ENCODE measurements at regions not wholly inside any gene's neighbourhood (a gene's known extent, or its start where the extent isn't known, plus 50 kb on each side); places are given as distances from the start of the nearest gene placed in this dataset.
"Not testable (repeated sequence)": the region's sequence is repeated elsewhere in the genome, so short reads cannot be mapped to it uniquely, and the experiment has no call there.

DNA sequence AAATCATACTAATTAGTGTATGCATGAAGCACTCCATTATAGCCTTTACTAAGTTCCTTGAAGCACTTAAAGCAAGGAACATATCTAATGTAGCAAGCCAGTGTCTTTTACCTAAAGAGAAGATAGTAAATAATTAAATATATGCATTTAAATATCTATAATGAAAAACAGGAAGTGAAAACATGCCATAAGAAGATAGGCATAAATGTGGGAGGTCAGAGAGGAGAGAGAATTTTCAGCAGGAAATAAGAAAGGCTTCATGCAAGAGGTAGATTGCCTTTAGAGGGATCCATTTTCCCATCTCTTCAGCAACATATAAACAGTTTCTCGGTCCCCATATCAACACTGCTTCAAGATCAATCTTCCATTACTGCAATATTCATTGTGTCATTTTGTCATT, 599.8 kb downstream of the FRK start:
- no peak for TF ChIP-seq CTCF (IDR thresholded peaks at IDR 0.05; ENCODE audit: low read depth, low read length, missing control alignments)
- DNase-seq (ENCODE audit: extremely low read depth, low read depth), result no peak

GRCh38 chr6:115456848-115457247, 603.8 kb downstream of the FRK start:
- TF ChIP-seq CTCF (IDR thresholded peaks at IDR 0.05; ENCODE audit: low read depth, low read length, missing control alignments), result no peak
- DNase-seq (ENCODE audit: extremely low read depth, low read depth), result no peak
- no peak overlapping the region for H3K4me3 ChIP-seq (replicated peaks; ENCODE audit: low read depth, low read length)

More for the DNA sequence above, 599.8 kb downstream of the FRK start:
- H3K4me3 ChIP-seq (replicated peaks; ENCODE audit: low read depth, low read length), result no peak overlapping the region

DNA sequence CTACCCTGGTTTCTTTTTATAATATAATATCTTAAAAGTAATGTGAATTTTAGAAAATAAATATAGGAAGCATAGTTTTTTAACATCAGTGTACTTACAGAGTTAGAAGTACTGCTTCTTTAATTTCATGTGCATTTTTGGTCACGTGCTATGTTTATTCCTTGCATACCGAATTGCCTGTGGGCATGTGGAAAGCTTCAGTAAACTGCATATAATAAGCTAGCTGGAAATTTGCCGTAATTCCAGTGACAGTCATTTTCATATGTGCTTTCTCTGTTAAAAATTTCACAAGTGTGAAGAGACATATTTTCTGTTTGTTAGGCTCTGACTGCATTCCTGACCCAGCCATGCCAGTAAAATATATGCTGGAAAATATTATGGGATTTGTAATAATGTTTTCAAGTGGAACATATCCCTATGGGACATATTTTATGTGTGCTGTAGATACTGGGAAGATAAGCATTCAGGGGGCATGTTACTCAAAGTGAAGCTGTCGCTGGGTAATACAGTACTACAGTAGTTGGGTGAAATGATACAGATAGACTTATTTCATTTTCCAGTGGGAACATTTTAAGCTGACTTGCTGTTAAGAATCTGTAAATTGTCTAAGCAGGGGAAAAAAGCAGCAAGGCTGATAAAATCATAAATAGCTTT, 616.7 kb downstream of the FRK start:
- TF ChIP-seq CTCF (IDR thresholded peaks at IDR 0.05; ENCODE audit: low read depth, low read length, missing control alignments), result no peak
- no peak overlapping the region for H3K4me3 ChIP-seq (replicated peaks; ENCODE audit: low read depth, low read length)
- DNase-seq (ENCODE audit: extremely low read depth, low read depth), result no peak

DNA sequence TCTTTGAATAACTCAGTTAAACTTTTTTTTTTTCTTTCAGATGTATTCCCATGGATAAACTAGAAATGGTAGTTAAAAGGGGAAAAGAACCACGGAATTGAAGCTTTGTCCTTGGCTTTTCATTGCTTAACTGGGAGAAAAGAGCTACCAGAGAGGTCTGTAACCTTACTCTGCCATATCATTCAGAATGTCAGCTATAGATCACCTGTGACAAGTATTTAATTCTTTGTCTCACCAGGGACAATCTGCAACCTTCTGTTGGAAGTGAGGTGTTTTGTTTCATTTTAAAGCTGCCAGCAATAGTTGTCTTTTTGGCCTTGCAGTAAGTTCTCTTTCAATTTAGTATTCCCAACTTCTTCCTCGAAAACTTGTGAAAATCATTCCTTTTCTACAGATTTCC, 618.4 kb downstream of the FRK start:
- DNase-seq (ENCODE audit: extremely low read depth, low read depth), result no peak
- no peak for TF ChIP-seq CTCF (IDR thresholded peaks at IDR 0.05; ENCODE audit: low read depth, low read length, missing control alignments)
- H3K4me3 ChIP-seq (replicated peaks; ENCODE audit: low read depth, low read length), result no peak overlapping the region

- no peak for TF ChIP-seq CTCF (IDR thresholded peaks at IDR 0.05; ENCODE audit: low read depth, low read length, missing control alignments)
- peak; percentile 1 for DNase-seq (ENCODE audit: extremely low read depth, low read depth)
Measured at GRCh38 chr6:115441651-115442050, 619.0 kb downstream of the FRK start.

GRCh38 chr6:115415378-115415777, 645.3 kb downstream of the FRK start:
- no peak for DNase-seq (ENCODE audit: extremely low read depth, low read depth)
- no peak overlapping the region for H3K4me3 ChIP-seq (replicated peaks; ENCODE audit: low read depth, low read length)
- TF ChIP-seq CTCF (IDR thresholded peaks at IDR 0.05; ENCODE audit: low read depth, low read length, missing control alignments), result no peak

More at GRCh38 chr6:115441651-115442050, 619.0 kb downstream of the FRK start:
- no peak overlapping the region for H3K4me3 ChIP-seq (replicated peaks; ENCODE audit: low read depth, low read length)

DNA sequence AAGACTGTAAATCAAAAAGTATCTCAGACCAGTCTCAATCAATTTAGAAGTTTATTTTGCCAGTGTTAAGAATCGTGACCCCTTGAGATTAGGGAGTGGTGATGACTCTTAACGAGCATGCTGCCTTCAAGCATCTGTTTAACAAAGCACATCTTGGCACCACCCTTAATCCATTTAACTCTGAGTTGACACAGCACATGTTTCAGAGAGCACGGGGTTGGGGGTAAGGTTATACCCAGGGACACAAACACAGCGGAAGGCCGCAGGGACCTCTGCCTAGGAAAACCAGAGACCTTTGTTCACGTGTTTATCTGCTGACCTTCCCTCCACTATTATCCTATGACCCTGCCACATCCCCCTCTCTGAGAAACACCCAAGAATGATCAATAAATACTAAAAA, 645.8 kb downstream of the FRK start:
- not testable (repeated sequence) for H3K4me3 ChIP-seq (replicated peaks; ENCODE audit: low read depth, low read length)

More for the DNA sequence above, 645.8 kb downstream of the FRK start:
- not testable (repeated sequence) for DNase-seq (ENCODE audit: extremely low read depth, low read depth)

Measured in HFF-Myc (cell line).